Motor neuron (in vitro differentiated cells): ENCODE measurements at regions not wholly inside any gene's neighbourhood (a gene's known extent, or its start where the extent isn't known, plus 50 kb on each side); places are given as distances from the start of the nearest gene placed in this dataset.
A peak's percentile ranks its signal among the peaks of the same experiment; 100 is the strongest.
"Not testable (repeated sequence)": the region's sequence is repeated elsewhere in the genome, so short reads cannot be mapped to it uniquely, and the experiment has no call there.

Source experiments
- ATAC-seq, 8 experiments: fragments of 200-7000 bp; cut with Tn5 transposase; replicated peaks in 6 of 8; 2 replicates each; pipeline ENCODE4 v1.8.0; 2021; ENCODE audit warnings: mild to moderate bottlenecking in 8 of 8, moderate library complexity in 8 of 8
- H3K27ac ChIP-seq, 2 donors: fragments of 250-450 bp; sonication (Bioruptor Pico); 2 replicates each; pipeline ENCODE4 v1.9.0; 2021; ENCODE audit warnings: antibody characterized with exemption in 2 of 2, mild to moderate bottlenecking in 2 of 2, moderate library complexity in 1 of 2
- H3K4me1 ChIP-seq, 2 donors: fragments of 250-450 bp; sonication (Bioruptor Pico); replicated peaks in 1 of 2; 2 replicates each; pipeline ENCODE4 v1.6.1; 2021; ENCODE audit warnings: antibody characterized with exemption in 2 of 2, mild to moderate bottlenecking in 2 of 2, moderate library complexity in 1 of 2
- H3K4me3 ChIP-seq, 5 donors: fragments of 250-450 bp; sonication (Bioruptor Pico); 2 replicates each; pipeline ENCODE4 v1.9.0; 2021; ENCODE audit warnings: antibody characterized with exemption in 5 of 5, mild to moderate bottlenecking in 5 of 5, moderate library complexity in 4 of 5
- WGBS, 10 experiments: fragments of 450-650 bp; shearing (Covaris generic); methylation state at CpG; one replicate each; pipeline ENCODE4 v1.0.0; 2022; 5-methylcytosine and 5-hydroxymethylcytosine counted together
- in situ Hi-C, 9 experiments: fragments of 400-800 bp; cut with MboI; loops; one replicate each; pipeline ENCODE4 v1.15.0; 2021; ENCODE audit warnings: low sequenced_read_pairs in 9 of 9, low pct_unique_long_range_greater_than_20kb in 2 of 9; ENCODE audit not compliant: unreplicated experiment in 9 of 9

DNA sequence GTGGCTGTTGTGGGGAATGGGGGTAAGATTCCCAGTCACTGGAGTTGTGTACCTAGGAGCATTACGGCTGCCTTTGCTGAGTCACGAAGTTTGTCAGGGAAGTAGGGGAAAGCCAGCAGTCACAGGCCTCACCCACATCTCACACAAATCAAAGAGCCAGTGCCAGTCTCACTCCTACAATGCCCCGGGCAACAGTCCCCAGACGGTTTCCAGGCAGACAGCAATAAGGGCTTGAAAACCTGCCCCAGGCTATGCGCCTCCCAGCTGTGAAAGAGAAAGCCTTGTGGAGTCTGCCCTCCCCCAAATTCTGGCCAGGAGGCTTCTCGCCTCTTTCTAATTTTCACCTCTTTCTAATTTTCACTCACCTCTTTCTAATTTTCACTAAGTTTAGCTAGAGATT, 142.3 kb upstream of the EDNRB start:
- 37 to 100% (median 80%) methylated on average over 1 to 4 of the region's 6 CpGs; no CpG with 5 or more reads in 2 of the 10 experiments for WGBS, 10 experiments
- in situ Hi-C loops: no loop called here
- ATAC-seq: peak in 3 of 8 experiments; percentile 22 to 95 (median 66)
- Histone ChIP-seq H3K4me1 (no peaks in the 10 kb centered on the region), H3K4me3 (no peak overlapping the region), H3K27ac (no peak overlapping the region)

DNA sequence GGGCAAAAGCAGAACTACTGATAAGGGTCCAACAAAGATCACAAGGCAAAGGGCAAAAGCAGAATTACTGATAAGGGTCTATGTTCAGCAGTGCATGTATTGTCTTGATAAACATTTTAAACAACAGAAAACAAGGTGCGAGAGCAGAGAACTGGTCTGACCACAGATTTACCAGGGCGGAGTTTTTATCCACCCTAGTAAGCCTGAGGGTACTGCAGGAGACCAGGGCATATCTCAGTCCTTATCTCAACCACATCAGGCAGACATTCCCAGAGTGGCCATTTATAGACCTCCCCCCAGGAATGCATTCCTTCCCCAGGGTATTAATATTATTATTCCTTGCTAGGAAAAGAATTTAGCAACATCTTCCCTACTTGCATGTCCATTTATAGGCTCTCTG, 138.2 kb upstream of the EDNRB start:
- ATAC-seq, H3K27ac ChIP-seq, in situ Hi-C loops, H3K4me1 ChIP-seq, H3K4me3 ChIP-seq: not testable (repeated sequence)
- 0 to 100% (median 88%) methylated on average over 1 to 2 of the region's 2 CpGs; no CpG with 5 or more reads in 4 of the 10 experiments for WGBS, 10 experiments

DNA sequence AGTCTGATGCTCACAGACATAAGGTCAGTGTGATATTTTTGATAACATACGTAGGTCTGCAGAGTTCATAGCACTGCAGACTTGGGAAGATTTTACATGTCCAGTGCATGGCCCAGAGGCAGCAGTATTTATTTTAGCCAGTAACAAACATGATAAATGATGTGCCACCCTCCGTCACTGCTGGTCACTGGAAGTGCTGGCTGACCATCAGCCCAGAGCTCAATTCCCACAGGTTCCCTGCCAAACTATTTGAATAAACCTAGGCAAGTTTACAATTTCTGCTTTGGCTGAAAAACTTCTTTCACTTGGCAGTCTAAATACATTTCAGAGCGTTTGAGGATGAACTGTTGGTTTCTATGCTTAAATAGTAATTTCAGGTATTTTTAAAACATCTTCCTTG, 135.5 kb upstream of the EDNRB start:
- in situ Hi-C loops: no loop called here
- H3K27ac ChIP-seq: no peak overlapping the region
- WGBS, 10 experiments: 0 to 100% (median 85%) methylated on average over 1 to 3 of the region's 3 CpGs
- H3K4me3 ChIP-seq: no peak overlapping the region
- ATAC-seq: peak in 1 of 8 experiments; percentile 61
- H3K4me1 ChIP-seq: peaks cover 0 to 4% of the 10 kb centered on the region in 2 donors

DNA sequence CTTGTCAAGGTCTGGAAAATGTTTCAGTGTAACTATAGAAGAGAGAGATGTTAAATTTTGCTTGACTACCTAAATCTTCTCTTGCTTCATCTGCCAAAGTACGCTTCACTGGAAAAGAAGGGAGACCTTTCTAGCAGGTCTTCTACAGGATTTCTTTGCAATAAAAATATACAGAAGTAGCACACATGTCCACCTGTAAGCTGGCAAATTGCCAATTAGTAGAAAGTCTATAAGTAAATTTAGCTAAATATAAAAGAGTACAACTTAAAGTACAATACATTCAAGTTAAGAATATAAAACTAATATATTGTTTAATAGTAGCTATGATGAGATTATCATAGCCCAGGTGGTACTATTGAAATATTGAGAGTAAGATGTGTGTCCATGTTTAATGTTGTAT, 128.5 kb upstream of the EDNRB start:
- 13 to 100% (median 40%) methylated on average over 1 of the region's 1 CpG; no CpG with 5 or more reads in 3 of the 10 experiments for WGBS, 10 experiments
- in situ Hi-C loops: loop anchor here in 1 of 9 experiments (25.0 kb wide), 1 partner anchor 110 kb away; no protein-coding TSS in a partner anchor
- Histone ChIP-seq H3K4me1 (peaks cover 5 to 9% of the 10 kb centered on the region in 2 donors), H3K4me3 (no peak overlapping the region), H3K27ac (no peak overlapping the region)
- no peak for ATAC-seq

DNA sequence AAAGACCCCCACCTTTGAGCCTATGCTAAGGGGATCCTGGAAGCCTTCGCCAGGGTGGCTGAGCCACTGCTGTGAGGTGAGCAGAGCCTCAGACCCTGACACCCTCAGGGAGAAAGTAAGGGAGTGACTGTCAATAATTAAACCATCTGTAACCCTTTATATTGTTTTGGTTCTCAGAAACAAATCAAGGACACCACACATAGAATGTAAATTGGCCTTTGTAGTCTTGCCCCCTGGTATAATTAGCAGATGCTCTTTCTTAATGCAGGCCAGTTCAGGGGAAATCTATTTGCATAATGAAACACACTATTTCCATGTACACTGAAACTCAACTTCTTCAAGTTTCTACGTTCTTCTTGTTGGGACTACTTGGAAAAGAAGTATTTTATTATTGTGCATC, 127.7 kb upstream of the EDNRB start:
- H3K4me3 ChIP-seq: no peak overlapping the region
- peak in 5 of 8 experiments; percentile 40 to 61 (median 43) for ATAC-seq
- H3K27ac ChIP-seq: no peak overlapping the region
- H3K4me1 ChIP-seq: peaks cover 5 to 9% of the 10 kb centered on the region in 2 donors
- in situ Hi-C loops: loop anchor here in 1 of 9 experiments (25.0 kb wide), 1 partner anchor 109 kb away; no protein-coding TSS in a partner anchor
- 0 to 77% (median 4%) methylated on average over 1 to 2 of the region's 2 CpGs for WGBS, 10 experiments

DNA sequence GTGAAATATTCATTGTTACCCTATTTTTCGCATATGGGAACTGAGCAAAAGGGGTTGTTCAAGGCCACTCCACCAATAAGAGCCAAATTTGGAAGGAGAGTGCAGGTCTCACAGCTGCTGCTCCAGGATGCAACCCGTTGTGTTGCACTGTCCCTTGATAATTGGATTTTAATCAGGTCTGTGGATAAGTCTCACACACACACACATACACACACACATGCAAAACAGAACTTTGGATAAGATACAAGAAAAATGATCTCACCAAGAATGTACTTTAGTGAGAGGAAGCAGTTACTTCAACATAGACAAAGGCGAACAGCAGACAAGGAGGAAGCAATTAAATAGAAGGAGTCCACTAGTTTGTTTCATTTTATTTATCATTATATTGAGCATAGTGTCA, 127.3 kb upstream of the EDNRB start:
- no peak overlapping the region for H3K4me3 ChIP-seq
- peak in 3 of 8 experiments; percentile 6 to 18 (median 16) for ATAC-seq
- 0 to 86% (median 17%) methylated on average over 1 to 3 of the region's 3 CpGs; no CpG with 5 or more reads in 3 of the 10 experiments for WGBS, 10 experiments
- no peak overlapping the region for H3K27ac ChIP-seq
- in situ Hi-C loops: loop anchor here in 1 of 9 experiments (25.0 kb wide), 1 partner anchor 109 kb away; no protein-coding TSS in a partner anchor
- peaks cover 7 to 10% of the 10 kb centered on the region in 2 donors for H3K4me1 ChIP-seq

DNA sequence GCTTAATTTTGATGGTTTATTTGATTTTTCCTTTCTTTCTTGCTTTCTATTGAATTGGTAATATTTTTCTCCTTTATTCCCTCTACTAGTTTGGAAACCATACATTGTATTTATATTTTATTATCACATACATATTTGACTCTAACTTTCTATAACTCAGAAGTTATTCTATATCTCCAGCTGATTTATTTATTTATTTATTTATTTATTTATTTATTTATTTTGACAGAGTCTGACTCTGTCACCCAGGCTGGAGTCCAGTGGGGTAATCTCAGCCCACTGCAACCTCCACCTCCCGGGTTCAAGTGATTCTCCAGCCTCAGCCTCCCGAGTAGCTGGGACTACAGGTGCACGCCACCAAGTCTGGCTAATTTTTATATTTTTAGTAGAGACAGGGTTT, 122.7 kb upstream of the EDNRB start:
- in situ Hi-C loops: loop anchor here in 1 of 9 experiments (25.0 kb wide), 1 partner anchor 104 kb away; no protein-coding TSS in a partner anchor
- ATAC-seq: not testable (repeated sequence)

DNA sequence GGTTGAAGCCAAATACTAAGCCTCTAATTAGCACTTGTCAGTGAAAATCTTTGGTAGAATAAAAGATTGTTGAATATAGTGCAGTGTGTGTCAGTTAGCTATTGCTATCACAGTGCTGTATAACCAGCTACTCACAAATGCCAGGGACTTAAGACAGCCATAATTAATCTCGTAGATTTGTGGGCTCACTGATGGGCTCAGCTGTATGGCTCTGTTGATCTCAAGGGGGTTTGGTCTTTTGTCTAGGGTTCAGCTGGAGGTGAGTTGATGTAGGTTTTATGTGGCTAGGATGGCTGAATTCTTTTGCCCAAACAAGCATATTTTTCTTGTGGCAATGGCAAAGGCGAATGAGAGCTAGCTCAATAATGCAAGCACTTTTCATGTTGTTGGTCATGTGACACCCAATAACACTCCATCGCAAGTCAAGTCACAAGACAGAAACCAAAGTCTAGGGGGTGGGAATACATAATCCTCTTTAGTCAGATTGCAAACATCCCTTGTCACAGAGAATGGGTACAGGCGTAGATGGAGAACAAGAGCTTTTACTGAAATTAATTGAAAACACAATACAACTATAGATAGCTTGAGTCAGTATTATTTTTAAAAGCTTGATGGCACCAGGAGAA, 121.7 kb upstream of the EDNRB start:
- no peak overlapping the region for H3K4me3 ChIP-seq
- ATAC-seq: peak in 5 of 8 experiments; percentile 96 to 99 (median 98)
- peaks cover 7 to 13% of the 10 kb centered on the region in 2 donors for H3K4me1 ChIP-seq
- whole genome bisulfite sequencing, 10 experiments: 0 to 100% (median 36%) methylated on average over 1 to 4 of the region's 4 CpGs
- no peak overlapping the region for H3K27ac ChIP-seq
- in situ Hi-C loops: loop anchor here in 1 of 9 experiments (25.0 kb wide), 1 partner anchor 103 kb away; no protein-coding TSS in a partner anchor

More for the DNA sequence above, 122.7 kb upstream of the EDNRB start:
- peaks cover 14 to 16% of the 10 kb centered on the region in 2 donors for H3K4me1 ChIP-seq
- H3K4me3 ChIP-seq, H3K27ac ChIP-seq: not testable (repeated sequence)
- whole genome bisulfite sequencing, 10 experiments: 10 to 100% (median 71%) methylated on average over 1 to 3 of the region's 3 CpGs; no CpG with 5 or more reads in 2 of the 10 experiments

DNA sequence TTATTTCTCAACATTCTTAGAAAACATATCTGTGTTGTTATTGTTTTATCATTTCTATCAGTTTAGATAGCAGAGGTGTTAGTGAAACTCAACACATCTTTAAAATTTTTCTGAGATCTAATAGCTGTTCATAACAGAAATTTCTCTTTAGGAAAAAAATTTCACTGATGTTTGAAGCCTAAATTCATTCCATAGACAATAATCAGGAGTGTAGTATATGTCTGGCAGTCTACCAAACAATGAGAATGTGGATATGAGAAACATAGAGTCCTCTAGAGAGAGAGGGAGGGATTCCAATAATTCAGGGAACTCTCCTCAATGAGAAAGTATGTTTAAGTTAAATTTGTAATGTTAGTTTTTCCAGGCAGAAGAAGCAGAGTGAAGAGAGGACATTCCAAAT, 118.2 kb upstream of the EDNRB start:
- H3K4me3 ChIP-seq: no peak overlapping the region
- no peak for ATAC-seq
- peaks cover 15 to 17% of the 10 kb centered on the region in 2 donors for H3K4me1 ChIP-seq
- in situ Hi-C loops: loop anchor here in 1 of 9 experiments (25.0 kb wide), 1 partner anchor 100 kb away; no protein-coding TSS in a partner anchor
- H3K27ac ChIP-seq: no peak overlapping the region

DNA sequence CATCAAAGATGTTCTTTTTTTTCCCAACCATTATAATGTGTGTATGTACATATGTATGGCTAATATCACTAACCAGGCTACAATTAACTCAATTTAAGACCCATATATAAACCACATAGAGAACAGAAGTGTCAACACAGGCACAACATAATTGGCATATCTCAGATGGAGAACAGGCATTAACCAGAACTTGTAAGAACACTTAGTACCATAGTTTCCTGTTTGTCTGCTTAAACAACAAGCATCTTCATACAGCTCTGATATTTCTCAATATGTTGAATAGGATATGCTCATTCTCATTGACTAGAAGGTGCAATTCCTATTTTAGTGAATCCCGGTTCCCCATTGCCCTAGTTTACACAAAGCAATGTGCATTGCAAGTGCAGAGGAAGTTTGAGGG, 116.9 kb upstream of the EDNRB start:
- ATAC-seq: no peak
- WGBS, 10 experiments: 44 to 100% (median 85%) methylated on average over 1 of the region's 1 CpG; no CpG with 5 or more reads in 6 of the 10 experiments
- no peak overlapping the region for H3K27ac ChIP-seq
- no peak overlapping the region for H3K4me3 ChIP-seq
- H3K4me1 ChIP-seq: peaks cover 21 to 25% of the 10 kb centered on the region in 2 donors
- in situ Hi-C loops: loop anchor here in 1 of 9 experiments (25.0 kb wide), 1 partner anchor 98 kb away; no protein-coding TSS in a partner anchor

DNA sequence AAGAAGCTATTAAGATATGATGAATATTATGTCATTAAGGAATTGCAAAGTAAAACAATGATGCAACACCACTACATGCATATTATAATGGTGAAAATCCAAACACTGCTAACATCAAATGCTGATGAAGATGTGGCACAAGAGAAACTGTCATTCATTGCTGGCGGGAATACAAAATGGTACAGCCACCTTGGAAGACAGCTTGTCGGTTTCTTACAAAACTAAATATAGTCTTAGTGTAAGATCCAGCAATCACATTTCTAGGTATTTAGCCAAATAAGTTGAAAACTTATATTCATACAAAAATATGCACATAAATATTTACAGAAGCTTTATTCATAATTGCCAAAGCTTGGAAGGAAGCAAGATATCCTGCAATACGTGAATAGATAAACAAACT, 114.9 kb upstream of the EDNRB start:
- WGBS, 10 experiments: 64 to 100% (median 95%) methylated on average over 1 to 3 of the region's 3 CpGs; no CpG with 5 or more reads in 2 of the 10 experiments
- no peak overlapping the region for H3K4me3 ChIP-seq
- in situ Hi-C loops: loop anchor here in 1 of 9 experiments (25.0 kb wide), 1 partner anchor 96 kb away; no protein-coding TSS in a partner anchor
- no peak overlapping the region for H3K27ac ChIP-seq
- peaks cover 31 to 33% of the 10 kb centered on the region in 2 donors for H3K4me1 ChIP-seq
- ATAC-seq: no peak

DNA sequence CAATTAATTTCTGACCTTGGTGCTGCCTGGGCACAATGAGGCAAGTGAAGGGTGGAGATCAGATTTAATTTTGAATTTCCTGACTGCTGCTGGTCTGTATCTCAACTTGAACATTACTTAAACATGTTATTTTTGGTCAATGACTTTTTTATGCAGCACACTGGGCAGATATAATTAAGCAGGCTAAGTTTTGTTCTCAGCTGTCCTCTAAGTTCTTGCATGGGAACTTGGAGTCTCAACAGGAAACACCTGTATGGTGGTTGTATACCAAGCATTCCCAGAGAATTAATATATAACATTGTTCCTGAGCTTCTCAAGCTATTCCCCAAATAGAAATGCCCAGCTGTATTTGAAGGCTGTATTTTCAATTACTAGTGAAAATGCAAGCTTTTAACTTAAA, 113.5 kb upstream of the EDNRB start:
- Histone ChIP-seq H3K4me1 (peaks cover 33 to 34% of the 10 kb centered on the region in 2 donors), H3K27ac (peak overlapping the region in 1 of 2 donors; percentile 70), H3K4me3 (no peak overlapping the region)
- in situ Hi-C loops: loop anchor here in 1 of 9 experiments (25.0 kb wide), 1 partner anchor 95 kb away; no protein-coding TSS in a partner anchor
- ATAC-seq: no peak

DNA sequence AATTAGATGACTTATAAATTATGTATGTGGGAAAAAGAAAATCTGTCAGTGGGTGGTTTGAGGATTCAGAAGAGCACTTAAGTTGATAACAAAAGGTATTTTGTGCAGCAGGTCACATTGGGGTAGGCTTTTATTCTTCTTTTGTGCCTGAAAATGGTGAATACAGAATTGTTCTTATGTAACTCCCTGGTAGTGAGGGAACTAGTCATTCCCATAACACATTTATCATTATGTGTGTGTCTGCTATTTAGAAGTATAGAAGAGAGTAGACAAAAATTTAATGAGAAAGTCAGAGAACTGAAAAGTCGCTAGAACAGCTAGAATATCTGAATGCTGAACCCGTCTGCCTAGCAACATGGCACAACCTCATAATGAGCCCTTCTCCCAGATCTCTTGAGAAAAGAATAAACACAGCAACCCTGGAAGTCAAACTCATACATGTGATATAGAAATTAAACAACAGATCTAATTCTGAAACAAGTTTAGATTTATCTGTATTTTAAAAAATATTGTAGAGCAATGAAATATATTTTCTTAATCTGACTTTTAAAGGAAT, 111.8 kb upstream of the EDNRB start:
- peak in 5 of 8 experiments; percentile 72 to 86 (median 81) for ATAC-seq
- WGBS, 10 experiments: 0 to 68% (median 16%) methylated on average over 1 to 2 of the region's 2 CpGs; no CpG with 5 or more reads in 2 of the 10 experiments
- Histone ChIP-seq H3K4me3 (no peak overlapping the region), H3K4me1 (peaks cover 34 to 39% of the 10 kb centered on the region in 2 donors), H3K27ac (peak overlapping the region; percentile 62 to 86)
- in situ Hi-C loops: loop anchor here in 1 of 9 experiments (25.0 kb wide), 1 partner anchor 93 kb away; no protein-coding TSS in a partner anchor
